Natural killer cell (primary cell): ENCODE measurements at regions not wholly inside any gene's neighbourhood (a gene's known extent, or its start where the extent isn't known, plus 50 kb on each side); places are given as distances from the start of the nearest gene placed in this dataset.

ENCODE experiments used
- ATAC-seq, 3 donors: fragments of 150-1000 bp in 2 of 3; fragments of 200-7000 bp in 1 of 3; cut with Tn5 transposase; 1 replicate in 1 of 3; 2 replicates in 2 of 3; pipeline ENCODE4 v1.10.0; 2021; ENCODE audit warnings: mild to moderate bottlenecking in 2 of 3, moderate library complexity in 2 of 3
- DNase-seq, 2 donors: peaks; one replicate each; pipeline versions ENCODE4 v3.0.0 to v3.0.0-alpha.2; 2013 to 2021; ENCODE audit warnings: mixed read lengths in 1 of 2
- H3K27ac ChIP-seq: one replicate; pipeline ENCODE4 v1.5.1; 2013; ENCODE audit warnings: mild to moderate bottlenecking, low read length
- H3K27me3 ChIP-seq: one replicate; pipeline ENCODE4 v1.6.1; 2013; ENCODE audit warnings: low read length; ENCODE audit not compliant: control insufficient read depth, insufficient read depth
- H3K36me3 ChIP-seq: one replicate; pipeline ENCODE4 v1.6.1; 2013; ENCODE audit warnings: low read length; ENCODE audit not compliant: control insufficient read depth, insufficient read depth
- H3K4me1 ChIP-seq: one replicate; pipeline ENCODE4 v1.6.1; 2013; ENCODE audit warnings: low read length; ENCODE audit not compliant: control insufficient read depth, insufficient read depth
- H3K4me3 ChIP-seq: one replicate; pipeline ENCODE4 v1.5.1; 2013; ENCODE audit warnings: low read length
- H3K9me3 ChIP-seq: one replicate; pipeline ENCODE4 v1.6.1; 2013; ENCODE audit warnings: low read length; ENCODE audit not compliant: control insufficient read depth, insufficient read depth
- H3K27ac Mint-ChIP-seq, 2 donors: one replicate each; pipeline ENCODE4 v1.8.0; 2022; ENCODE audit warnings: mild to moderate bottlenecking in 2 of 2, mixed read lengths in 2 of 2, moderate library complexity in 1 of 2
- H3K27me3 Mint-ChIP-seq, 2 donors: one replicate each; pipeline ENCODE4 v1.8.0; 2022; ENCODE audit warnings: low read depth in 2 of 2, mixed read lengths in 2 of 2
- H3K36me3 Mint-ChIP-seq: one replicate; pipeline ENCODE4 v1.8.0; 2022; ENCODE audit warnings: mixed read lengths
- H3K4me1 Mint-ChIP-seq, 2 donors: one replicate each; pipeline ENCODE4 v1.8.0; 2022; ENCODE audit warnings: mixed read lengths in 2 of 2
- H3K4me3 Mint-ChIP-seq: one replicate; pipeline ENCODE4 v1.8.0; 2022; ENCODE audit warnings: mild to moderate bottlenecking, moderate library complexity, mixed read lengths
- H3K9me3 Mint-ChIP-seq, 2 donors: one replicate each; pipeline ENCODE4 v1.8.0; 2022; ENCODE audit warnings: mixed read lengths in 2 of 2
- WGBS: methylation state at CpG from one replicate; pipeline ENCODE4 v1.1.7; 2013; ENCODE audit warnings: missing lambda C conversion rate; ENCODE audit not compliant: insufficient coverage; 5-methylcytosine and 5-hydroxymethylcytosine counted together
- intact Hi-C: fragments of 100-400 bp; cut with micrococcal nuclease; formaldehyde crosslinking; loops from one replicate; pipeline ENCODE4 v1.14.2; 2022
- TF ChIP-seq, protein P1 (sequence below): fragments of 200-600 bp; IDR thresholded peaks from one replicate; pipeline ENCODE4 v1.8.0; 2022; ENCODE audit warnings: antibody characterized with exemption

DNA sequence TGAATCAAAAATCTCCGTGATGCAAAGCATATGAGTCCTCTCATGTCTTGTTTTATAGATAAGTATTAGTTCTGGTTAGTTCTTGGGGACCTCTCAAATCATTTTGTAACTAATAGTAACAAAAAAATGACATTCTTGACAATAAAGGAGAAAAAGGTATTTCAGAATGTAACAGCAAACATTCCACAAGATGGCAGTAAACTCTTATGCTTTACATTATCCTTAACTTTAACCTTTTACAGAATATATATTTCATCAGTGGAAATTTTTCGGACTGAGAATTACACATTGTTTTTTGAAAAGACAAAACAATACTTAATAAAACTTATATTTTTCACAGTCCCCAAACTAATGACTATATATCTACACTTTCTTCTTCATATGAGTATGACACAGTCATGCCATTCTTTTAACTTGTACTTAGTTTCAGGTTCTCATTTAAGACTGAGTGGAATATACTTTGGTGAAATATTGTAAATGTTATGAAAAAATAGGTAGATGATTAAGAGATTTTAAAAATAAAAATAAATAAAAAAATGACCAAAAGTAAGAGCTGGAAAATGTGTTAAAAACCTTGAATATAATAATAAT, 142.9 kb upstream of the NXPH2 start:
- Histone ChIP-seq H3K4me3 (no peak overlapping the region), H3K36me3 (no peaks in the 10 kb centered on the region), H3K27me3 (no peaks in the 10 kb centered on the region), H3K9me3 (no peaks in the 10 kb centered on the region), H3K4me1 (no peaks in the 10 kb centered on the region), H3K27ac (no peak overlapping the region)
- no peak overlapping the region for H3K27ac Mint-ChIP-seq
- peaks cover 6 to 10% of the 10 kb centered on the region in 2 donors for H3K9me3 Mint-ChIP-seq
- TF ChIP-seq, protein P1, sequence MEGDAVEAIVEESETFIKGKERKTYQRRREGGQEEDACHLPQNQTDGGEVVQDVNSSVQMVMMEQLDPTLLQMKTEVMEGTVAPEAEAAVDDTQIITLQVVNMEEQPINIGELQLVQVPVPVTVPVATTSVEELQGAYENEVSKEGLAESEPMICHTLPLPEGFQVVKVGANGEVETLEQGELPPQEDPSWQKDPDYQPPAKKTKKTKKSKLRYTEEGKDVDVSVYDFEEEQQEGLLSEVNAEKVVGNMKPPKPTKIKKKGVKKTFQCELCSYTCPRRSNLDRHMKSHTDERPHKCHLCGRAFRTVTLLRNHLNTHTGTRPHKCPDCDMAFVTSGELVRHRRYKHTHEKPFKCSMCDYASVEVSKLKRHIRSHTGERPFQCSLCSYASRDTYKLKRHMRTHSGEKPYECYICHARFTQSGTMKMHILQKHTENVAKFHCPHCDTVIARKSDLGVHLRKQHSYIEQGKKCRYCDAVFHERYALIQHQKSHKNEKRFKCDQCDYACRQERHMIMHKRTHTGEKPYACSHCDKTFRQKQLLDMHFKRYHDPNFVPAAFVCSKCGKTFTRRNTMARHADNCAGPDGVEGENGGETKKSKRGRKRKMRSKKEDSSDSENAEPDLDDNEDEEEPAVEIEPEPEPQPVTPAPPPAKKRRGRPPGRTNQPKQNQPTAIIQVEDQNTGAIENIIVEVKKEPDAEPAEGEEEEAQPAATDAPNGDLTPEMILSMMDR = no peak
- H3K4me1 Mint-ChIP-seq = no peaks in the 10 kb centered on the region
- no peak overlapping the region for H3K4me3 Mint-ChIP-seq
- no peak for DNase-seq
- H3K36me3 Mint-ChIP-seq = no peaks in the 10 kb centered on the region
- H3K27me3 Mint-ChIP-seq = no peaks in the 10 kb centered on the region
- intact Hi-C loops = no loop called here
- ATAC-seq = no peak
- 71% methylated on average over 1 of the region's 2 CpGs for WGBS

- no peak overlapping the region for H3K4me3 Mint-ChIP-seq
- peaks cover 6 to 9% of the 10 kb centered on the region in 2 donors for H3K9me3 Mint-ChIP-seq
- TF ChIP-seq, protein P1 = no peak
- H3K36me3 ChIP-seq = no peaks in the 10 kb centered on the region
- no peaks in the 10 kb centered on the region for H3K9me3 ChIP-seq
- no peaks in the 10 kb centered on the region for H3K4me1 ChIP-seq
- H3K27me3 Mint-ChIP-seq = no peaks in the 10 kb centered on the region
- no peak overlapping the region for H3K27ac ChIP-seq
- H3K4me1 Mint-ChIP-seq = no peaks in the 10 kb centered on the region
- H3K27me3 ChIP-seq = no peaks in the 10 kb centered on the region
- no peaks in the 10 kb centered on the region for H3K36me3 Mint-ChIP-seq
- H3K4me3 ChIP-seq = no peak overlapping the region
- no peak overlapping the region for H3K27ac Mint-ChIP-seq
- DNase-seq (no peak), ATAC-seq (no peak)
- intact Hi-C loops = no loop called here
- WGBS = 80% methylated on average over 3 of the region's 4 CpGs
These were observed 139.0 kb upstream of the NXPH2 start for GRCh38 chr2:138919120-138919747.

GRCh38 chr2:138910427-138910826, 130.2 kb upstream of the NXPH2 start:
- no peaks in the 10 kb centered on the region for H3K4me1 Mint-ChIP-seq
- peaks cover 17 to 18% of the 10 kb centered on the region in 2 donors for H3K9me3 Mint-ChIP-seq
- no peak overlapping the region for H3K27ac Mint-ChIP-seq

More at GRCh38 chr2:138910427-138910826, 130.2 kb upstream of the NXPH2 start:
- ATAC-seq (no peak), DNase-seq (no peak)
- Histone ChIP-seq H3K27me3 (no peaks in the 10 kb centered on the region), H3K9me3 (no peaks in the 10 kb centered on the region), H3K36me3 (no peaks in the 10 kb centered on the region), H3K4me3 (no peak overlapping the region), H3K27ac (no peak overlapping the region), H3K4me1 (no peaks in the 10 kb centered on the region)
- no peaks in the 10 kb centered on the region for H3K36me3 Mint-ChIP-seq
- H3K4me3 Mint-ChIP-seq = no peak overlapping the region
- no CpG with 5 or more reads among the region's 1 CpG for WGBS
- no peaks in the 10 kb centered on the region for H3K27me3 Mint-ChIP-seq
- TF ChIP-seq, protein P1 = no peak
- intact Hi-C loops = no loop called here
